ENCODE measurements at regions not wholly inside any gene's neighbourhood (a gene's known extent, or its start where the extent isn't known, plus 50 kb on each side); places are given as distances from the start of the nearest gene placed in this dataset.

- TF ChIP-seq ESRRA (IDR thresholded peaks at IDR 0.05; ENCODE audit: low read length) (no peak), ZNF24 (IDR thresholded peaks at IDR 0.05) (no peak), E2F4 (IDR thresholded peaks at IDR 0.05; ENCODE audit: low read depth, low read length) (no peak), ATF2 (IDR thresholded peaks at IDR 0.05; ENCODE audit: low read length) (no peak), BACH1 (IDR thresholded peaks at IDR 0.05; ENCODE audit: borderline replicate concordance) (no peak), ZBTB11 (CRISPR knock-in tag; IDR thresholded peaks at IDR 0.05) (no peak), ZNF207 (IDR thresholded peaks at IDR 0.05; ENCODE audit: borderline replicate concordance) (no peak), NR2C1 (IDR thresholded peaks at IDR 0.05) (no peak), NR2C2 (IDR thresholded peaks at IDR 0.05; ENCODE audit: borderline replicate concordance, control insufficient read depth, insufficient read length, low read depth) (no peak), SREBF1 (IDR thresholded peaks at IDR 0.05; ENCODE audit: low read length) (no peak)
Observed at GRCh38 chr10:21170216-21170615, 273.1 kb upstream of the NEBL start (continued).
